GM19397 (cell line): ENCODE measurements at regions not wholly inside any gene's neighbourhood (a gene's known extent, or its start where the extent isn't known, plus 50 kb on each side); places are given as distances from the start of the nearest gene placed in this dataset.

Experiments
- ATAC-seq: cut with Tn5 transposase; IDR thresholded peaks from one replicate; pipeline ENCODE4 v1.9.1; 2021; ENCODE audit warnings: mild to moderate bottlenecking, moderate library complexity; ENCODE audit not compliant: unreplicated experiment

- ATAC-seq: no peak
These were observed 186.3 kb downstream of the HAUS1 start for GRCh38 chr18:46290440-46291020.

GRCh38 chr18:46291149-46291548, 187.0 kb downstream of the HAUS1 start:
- no peak for ATAC-seq

GRCh38 chr18:46293742-46294181, 189.6 kb downstream of the HAUS1 start:
- ATAC-seq: no peak

GRCh38 chr18:46294318-46294717, 190.1 kb downstream of the HAUS1 start:
- ATAC-seq: no peak

GRCh38 chr18:46294751-46295150, 190.6 kb downstream of the HAUS1 start:
- no peak for ATAC-seq

GRCh38 chr18:46295416-46295815, 191.2 kb downstream of the HAUS1 start:
- ATAC-seq: no peak

GRCh38 chr18:46296656-46297055, 192.5 kb downstream of the HAUS1 start:
- ATAC-seq: no peak

- no peak for ATAC-seq
These were observed 192.9 kb downstream of the HAUS1 start for GRCh38 chr18:46297124-46297523.

- ATAC-seq: no peak
These were observed 193.4 kb downstream of the HAUS1 start for GRCh38 chr18:46297621-46298020.

- ATAC-seq: no peak
These were observed 194.3 kb downstream of the HAUS1 start for GRCh38 chr18:46298511-46298910.

GRCh38 chr18:46299465-46300008, 195.4 kb downstream of the HAUS1 start:
- no peak for ATAC-seq

GRCh38 chr18:46301081-46301480, 196.9 kb downstream of the HAUS1 start:
- no peak for ATAC-seq

GRCh38 chr18:46301571-46301970, 197.4 kb downstream of the HAUS1 start:
- no peak for ATAC-seq

GRCh38 chr18:46302528-46303485, 198.6 kb downstream of the HAUS1 start:
- no peak for ATAC-seq

GRCh38 chr18:46310258-46310657, 206.1 kb downstream of the HAUS1 start:
- no peak for ATAC-seq

GRCh38 chr18:46310675-46311345, 206.6 kb downstream of the HAUS1 start:
- no peak for ATAC-seq

GRCh38 chr18:46311491-46311890, 207.3 kb downstream of the HAUS1 start:
- ATAC-seq: no peak

GRCh38 chr18:46312221-46312620, 208.0 kb downstream of the HAUS1 start:
- ATAC-seq: no peak

- ATAC-seq: no peak
These were observed 209.3 kb downstream of the HAUS1 start for GRCh38 chr18:46313521-46313920.

GRCh38 chr18:46314011-46314410, 209.8 kb downstream of the HAUS1 start:
- no peak for ATAC-seq

GRCh38 chr18:46315161-46315560, 211.0 kb downstream of the HAUS1 start:
- no peak for ATAC-seq
